HG02943 (cell line): ENCODE measurements at regions not wholly inside any gene's neighbourhood (a gene's known extent, or its start where the extent isn't known, plus 50 kb on each side); places are given as distances from the start of the nearest gene placed in this dataset.

Source experiments
- ATAC-seq: cut with Tn5 transposase; IDR thresholded peaks from one replicate; pipeline ENCODE4 v1.9.1; 2021; ENCODE audit warnings: mild to moderate bottlenecking, low read depth, moderate library complexity; ENCODE audit not compliant: unreplicated experiment

- no peak for ATAC-seq
These were observed 160.1 kb downstream of the MFSD1 start for GRCh38 chr3:158961911-158962310.

GRCh38 chr3:158970006-158970405 is 168.2 kb downstream of the MFSD1 start:
- no peak for ATAC-seq

- no peak for ATAC-seq
These were observed 173.1 kb downstream of the MFSD1 start for GRCh38 chr3:158974904-158975303.

GRCh38 chr3:158976966-158977365 is 175.1 kb downstream of the MFSD1 start:
- no peak for ATAC-seq

- ATAC-seq, result no peak
These were observed 175.6 kb downstream of the MFSD1 start for GRCh38 chr3:158977497-158977896.

- ATAC-seq, result no peak
These were observed 181.6 kb downstream of the MFSD1 start for GRCh38 chr3:158983216-158984099.

- no peak for ATAC-seq
These were observed 189.4 kb downstream of the MFSD1 start for GRCh38 chr3:158991146-158991705.

GRCh38 chr3:158992463-158992862 is 190.6 kb downstream of the MFSD1 start:
- no peak for ATAC-seq

- no peak for ATAC-seq
These were observed 192.5 kb downstream of the MFSD1 start for GRCh38 chr3:158994386-158994785.

GRCh38 chr3:159001711-159002110 is 199.9 kb downstream of the MFSD1 start:
- no peak for ATAC-seq

GRCh38 chr3:159005137-159005536 is 203.3 kb downstream of the MFSD1 start:
- ATAC-seq, result no peak

GRCh38 chr3:159007331-159007730 is 205.5 kb downstream of the MFSD1 start:
- ATAC-seq, result no peak

GRCh38 chr3:159008401-159008800 is 206.5 kb downstream of the MFSD1 start:
- ATAC-seq, result no peak

- no peak for ATAC-seq
These were observed 216.5 kb downstream of the MFSD1 start for GRCh38 chr3:159018341-159018740.

- no peak for ATAC-seq
These were observed 223.9 kb downstream of the MFSD1 start for GRCh38 chr3:159025733-159026132.

- no peak for ATAC-seq
These were observed 224.7 kb downstream of the MFSD1 start for GRCh38 chr3:159026510-159026909.

- ATAC-seq, result no peak
These were observed 226.9 kb downstream of the MFSD1 start for GRCh38 chr3:159028706-159029105.

- peak; percentile 56 for ATAC-seq
These were observed 227.6 kb downstream of the MFSD1 start for GRCh38 chr3:159029306-159030026.

- ATAC-seq, result no peak
These were observed 228.3 kb downstream of the MFSD1 start for GRCh38 chr3:159030138-159030670.

- no peak for ATAC-seq
These were observed 229.2 kb downstream of the MFSD1 start for GRCh38 chr3:159030886-159031679.
